ENCODE measurements at regions not wholly inside any gene's neighbourhood (a gene's known extent, or its start where the extent isn't known, plus 50 kb on each side); places are given as distances from the start of the nearest gene placed in this dataset.

DNA sequence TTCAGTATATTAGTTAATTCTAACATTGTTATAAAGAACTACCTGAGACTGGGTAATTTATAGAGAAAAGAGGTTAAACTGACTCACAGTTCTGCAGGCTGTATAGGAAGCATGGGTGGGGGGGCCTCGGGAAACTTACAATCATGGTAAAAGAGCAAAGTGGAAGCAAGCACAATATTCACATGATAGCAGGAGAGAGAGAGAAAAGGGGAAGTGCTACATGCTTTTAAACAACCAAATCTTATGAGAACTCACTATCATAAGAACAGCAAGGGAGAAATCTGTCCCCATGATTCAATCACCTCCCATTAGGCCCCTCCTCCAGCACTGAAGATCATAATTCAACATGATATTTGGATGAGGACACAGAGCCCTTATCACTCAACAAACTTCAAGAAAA lies 324.9 kb downstream of the ZNF608 start:
- TF ChIP-seq, protein P1, sequence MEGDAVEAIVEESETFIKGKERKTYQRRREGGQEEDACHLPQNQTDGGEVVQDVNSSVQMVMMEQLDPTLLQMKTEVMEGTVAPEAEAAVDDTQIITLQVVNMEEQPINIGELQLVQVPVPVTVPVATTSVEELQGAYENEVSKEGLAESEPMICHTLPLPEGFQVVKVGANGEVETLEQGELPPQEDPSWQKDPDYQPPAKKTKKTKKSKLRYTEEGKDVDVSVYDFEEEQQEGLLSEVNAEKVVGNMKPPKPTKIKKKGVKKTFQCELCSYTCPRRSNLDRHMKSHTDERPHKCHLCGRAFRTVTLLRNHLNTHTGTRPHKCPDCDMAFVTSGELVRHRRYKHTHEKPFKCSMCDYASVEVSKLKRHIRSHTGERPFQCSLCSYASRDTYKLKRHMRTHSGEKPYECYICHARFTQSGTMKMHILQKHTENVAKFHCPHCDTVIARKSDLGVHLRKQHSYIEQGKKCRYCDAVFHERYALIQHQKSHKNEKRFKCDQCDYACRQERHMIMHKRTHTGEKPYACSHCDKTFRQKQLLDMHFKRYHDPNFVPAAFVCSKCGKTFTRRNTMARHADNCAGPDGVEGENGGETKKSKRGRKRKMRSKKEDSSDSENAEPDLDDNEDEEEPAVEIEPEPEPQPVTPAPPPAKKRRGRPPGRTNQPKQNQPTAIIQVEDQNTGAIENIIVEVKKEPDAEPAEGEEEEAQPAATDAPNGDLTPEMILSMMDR (IDR thresholded peaks at IDR 0.05; ENCODE audit: low read depth, low read length) = no peak
- H3K4me3 ChIP-seq (ENCODE audit: low read depth, low read length) = no peak overlapping the region

DNA sequence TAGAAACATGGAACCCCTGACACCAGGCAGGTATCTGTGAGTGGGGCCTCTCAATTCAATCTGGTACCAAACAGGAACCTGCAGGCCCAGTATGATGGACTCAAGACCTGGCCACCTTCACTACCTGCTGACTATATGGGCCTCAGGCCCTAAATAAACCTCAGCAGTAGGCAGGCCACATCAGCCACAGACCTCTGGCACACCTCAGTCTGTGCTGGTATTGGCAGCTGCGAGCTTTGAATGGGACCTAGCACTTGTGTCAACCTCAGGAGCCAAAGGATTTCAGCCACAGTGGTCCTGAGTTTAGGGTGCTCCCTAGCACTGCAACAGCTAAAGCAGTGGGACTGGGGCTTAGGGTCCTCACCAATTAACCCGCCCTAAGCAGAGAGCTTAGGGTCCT lies 325.5 kb downstream of the ZNF608 start:
- no peak overlapping the region for H3K4me3 ChIP-seq (ENCODE audit: low read depth, low read length)
- TF ChIP-seq, protein P1 (IDR thresholded peaks at IDR 0.05; ENCODE audit: low read depth, low read length) = no peak

GRCh38 chr5:124419531-124419930 lies 326.9 kb downstream of the ZNF608 start:
- TF ChIP-seq, protein P1 (IDR thresholded peaks at IDR 0.05; ENCODE audit: low read depth, low read length) = no peak
- no peak overlapping the region for H3K4me3 ChIP-seq (ENCODE audit: low read depth, low read length)

DNA sequence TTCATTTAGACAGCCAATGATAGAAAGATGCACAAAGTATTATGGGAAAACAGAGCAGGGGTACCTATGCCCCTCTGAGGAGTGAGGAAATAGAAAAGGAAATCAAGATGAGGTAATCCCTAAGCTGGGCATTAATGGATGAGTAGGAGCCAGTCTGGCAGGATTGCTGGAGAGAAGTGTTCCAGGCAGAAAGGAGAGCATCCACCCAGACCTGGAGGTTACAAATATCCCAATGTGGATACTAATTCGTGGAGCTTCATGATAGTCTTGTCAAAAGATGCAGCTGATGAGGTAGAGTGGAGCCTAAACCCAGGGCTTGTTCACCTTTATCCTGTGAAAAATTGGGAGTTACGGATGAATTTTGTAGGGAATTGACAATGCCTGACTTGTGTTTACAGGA lies 328.0 kb downstream of the ZNF608 start:
- TF ChIP-seq, protein P1 (IDR thresholded peaks at IDR 0.05; ENCODE audit: low read depth, low read length) = no peak
- H3K4me3 ChIP-seq (ENCODE audit: low read depth, low read length) = no peak overlapping the region

- no peak overlapping the region for H3K4me3 ChIP-seq (ENCODE audit: low read depth, low read length)
- TF ChIP-seq, protein P1 (IDR thresholded peaks at IDR 0.05; ENCODE audit: low read depth, low read length) = no peak
Observed at GRCh38 chr5:124417196-124417595, 329.2 kb downstream of the ZNF608 start.

- TF ChIP-seq, protein P1 (IDR thresholded peaks at IDR 0.05; ENCODE audit: low read depth, low read length) = no peak
- H3K4me3 ChIP-seq (ENCODE audit: low read depth, low read length) = no peak overlapping the region
Observed at GRCh38 chr5:124416627-124417026, 329.8 kb downstream of the ZNF608 start.

DNA sequence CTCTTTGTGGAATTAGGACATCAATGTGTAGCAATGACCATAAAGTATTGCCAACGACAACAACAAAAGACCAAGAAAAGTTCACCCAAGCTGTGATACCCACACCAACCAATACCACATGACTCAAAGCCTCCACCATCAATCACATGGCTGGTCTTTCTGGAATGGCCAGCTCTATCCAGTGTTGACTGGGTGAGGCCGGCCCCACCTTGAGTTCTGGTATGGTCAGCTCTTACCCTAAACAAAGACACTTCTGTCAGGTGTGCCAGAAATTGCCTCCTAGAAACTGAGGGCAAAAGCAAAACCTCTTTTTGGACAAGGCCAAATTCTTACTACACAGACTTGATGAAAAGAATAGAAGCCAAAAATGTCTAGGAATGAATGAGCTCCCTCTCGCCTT lies 331.5 kb downstream of the ZNF608 start:
- H3K4me3 ChIP-seq (ENCODE audit: low read depth, low read length) = no peak overlapping the region
- TF ChIP-seq, protein P1 (IDR thresholded peaks at IDR 0.05; ENCODE audit: low read depth, low read length) = no peak

Measured in WI38 (cell line).